ENCODE measurements at regions not wholly inside any gene's neighbourhood (a gene's known extent, or its start where the extent isn't known, plus 50 kb on each side); places are given as distances from the start of the nearest gene placed in this dataset.

- CTCF ChIA-PET, result no interaction called here
- no peaks in the 10 kb centered on the region for H3K27me3 Mint-ChIP-seq (ENCODE audit: unreplicated experiment)
- no peak for TF ChIP-seq CTCF (IDR thresholded peaks at IDR 0.05; ENCODE audit: unreplicated experiment)
- H3K4me1 Mint-ChIP-seq (ENCODE audit: low read depth, unreplicated experiment), result no peaks in the 10 kb centered on the region
- no peak for DNase-seq
- intact Hi-C loops (cut with micrococcal nuclease; ENCODE audit: unreplicated experiment), result no loop called here
- H3K27ac Mint-ChIP-seq (ENCODE audit: unreplicated experiment), result no peak overlapping the region
- H3K4me3 Mint-ChIP-seq (ENCODE audit: low read depth, unreplicated experiment), result no peak overlapping the region
- H3K9me3 Mint-ChIP-seq (ENCODE audit: low read depth, unreplicated experiment), result no peaks in the 10 kb centered on the region
- no peaks in the 10 kb centered on the region for H3K36me3 Mint-ChIP-seq (ENCODE audit: insufficient read depth, unreplicated experiment)
- no TSS peak for BruUV-seq (replicated peaks)
Measured at GRCh38 chr12:61939977-61940376, 320.2 kb upstream of the USP15 start.

DNA sequence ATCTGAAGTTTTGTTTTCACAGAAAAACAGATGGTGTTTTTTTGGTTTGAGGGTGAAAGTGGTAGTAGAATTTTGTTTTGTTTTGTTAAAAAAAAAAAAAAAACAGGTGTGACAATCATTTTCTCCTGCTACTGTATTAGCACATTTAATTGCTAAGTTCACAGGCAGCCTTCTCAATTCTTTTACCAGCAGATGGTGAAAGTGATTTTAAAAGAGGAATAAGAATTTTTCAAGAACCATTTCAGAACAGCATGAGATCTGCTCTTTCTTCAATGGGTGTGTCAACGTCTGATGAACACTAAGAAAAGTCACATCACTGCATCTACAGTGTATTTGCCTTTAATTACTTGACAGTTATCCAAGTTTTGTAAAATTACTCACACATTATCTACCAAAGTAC, 303.7 kb upstream of the USP15 start:
- BruUV-seq (replicated peaks), result no TSS peak
- no peak for DNase-seq
- Mint-ChIP-seq H3K36me3 (ENCODE audit: insufficient read depth, unreplicated experiment) (no peaks in the 10 kb centered on the region), H3K9me3 (ENCODE audit: low read depth, unreplicated experiment) (no peaks in the 10 kb centered on the region), H3K27me3 (ENCODE audit: unreplicated experiment) (no peaks in the 10 kb centered on the region), H3K4me3 (ENCODE audit: low read depth, unreplicated experiment) (no peak overlapping the region), H3K27ac (ENCODE audit: unreplicated experiment) (no peak overlapping the region), H3K4me1 (ENCODE audit: low read depth, unreplicated experiment) (no peaks in the 10 kb centered on the region)
- CTCF ChIA-PET, result no interaction called here
- intact Hi-C loops (cut with micrococcal nuclease; ENCODE audit: unreplicated experiment), result no loop called here
- no peak for TF ChIP-seq CTCF (IDR thresholded peaks at IDR 0.05; ENCODE audit: unreplicated experiment)

DNA sequence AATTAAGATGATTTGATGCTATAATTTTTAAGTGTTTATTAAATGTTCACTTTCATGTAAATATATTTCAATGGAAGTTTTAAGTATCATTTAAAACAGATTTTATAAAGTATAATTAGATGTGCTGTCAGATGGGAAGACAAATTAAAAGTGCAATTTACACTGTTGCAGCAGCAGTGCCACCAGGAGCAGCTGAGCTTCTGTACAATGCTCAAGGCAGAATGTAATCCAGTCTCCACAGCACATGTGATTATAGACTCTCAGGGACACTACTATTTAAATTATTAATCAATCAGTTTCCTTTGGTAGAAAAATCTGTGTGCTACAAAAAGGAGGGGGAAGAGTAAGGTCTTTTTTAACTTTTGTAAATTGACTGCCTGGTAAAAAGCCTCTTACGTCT, 285.7 kb upstream of the USP15 start:
- no peak overlapping the region for H3K27ac Mint-ChIP-seq (ENCODE audit: unreplicated experiment)
- H3K4me3 Mint-ChIP-seq (ENCODE audit: low read depth, unreplicated experiment), result no peak overlapping the region
- H3K9me3 Mint-ChIP-seq (ENCODE audit: low read depth, unreplicated experiment), result no peaks in the 10 kb centered on the region
- DNase-seq, result no peak
- no TSS peak for BruUV-seq (replicated peaks)
- TF ChIP-seq CTCF (IDR thresholded peaks at IDR 0.05; ENCODE audit: unreplicated experiment), result no peak
- no peaks in the 10 kb centered on the region for H3K4me1 Mint-ChIP-seq (ENCODE audit: low read depth, unreplicated experiment)
- intact Hi-C loops (cut with micrococcal nuclease; ENCODE audit: unreplicated experiment), result no loop called here
- no peaks in the 10 kb centered on the region for H3K36me3 Mint-ChIP-seq (ENCODE audit: insufficient read depth, unreplicated experiment)
- CTCF ChIA-PET, result no interaction called here
- H3K27me3 Mint-ChIP-seq (ENCODE audit: unreplicated experiment), result no peaks in the 10 kb centered on the region

- Mint-ChIP-seq H3K4me1 (ENCODE audit: low read depth, unreplicated experiment) (no peaks in the 10 kb centered on the region), H3K27me3 (ENCODE audit: unreplicated experiment) (no peaks in the 10 kb centered on the region), H3K27ac (ENCODE audit: unreplicated experiment) (no peak overlapping the region), H3K36me3 (ENCODE audit: insufficient read depth, unreplicated experiment) (no peaks in the 10 kb centered on the region), H3K4me3 (ENCODE audit: low read depth, unreplicated experiment) (no peak overlapping the region), H3K9me3 (ENCODE audit: low read depth, unreplicated experiment) (no peaks in the 10 kb centered on the region)
- no TSS peak for BruUV-seq (replicated peaks)
- intact Hi-C loops (cut with micrococcal nuclease; ENCODE audit: unreplicated experiment), result no loop called here
- DNase-seq, result no peak
- CTCF ChIA-PET, result interaction anchor here (0.7 kb wide), 1 partner anchor 143 kb away, joined by 6 read pairs; no protein-coding TSS in a partner anchor
- no peak for TF ChIP-seq CTCF (IDR thresholded peaks at IDR 0.05; ENCODE audit: unreplicated experiment)
Measured at GRCh38 chr12:61985830-61986229, 274.4 kb upstream of the USP15 start.

DNA sequence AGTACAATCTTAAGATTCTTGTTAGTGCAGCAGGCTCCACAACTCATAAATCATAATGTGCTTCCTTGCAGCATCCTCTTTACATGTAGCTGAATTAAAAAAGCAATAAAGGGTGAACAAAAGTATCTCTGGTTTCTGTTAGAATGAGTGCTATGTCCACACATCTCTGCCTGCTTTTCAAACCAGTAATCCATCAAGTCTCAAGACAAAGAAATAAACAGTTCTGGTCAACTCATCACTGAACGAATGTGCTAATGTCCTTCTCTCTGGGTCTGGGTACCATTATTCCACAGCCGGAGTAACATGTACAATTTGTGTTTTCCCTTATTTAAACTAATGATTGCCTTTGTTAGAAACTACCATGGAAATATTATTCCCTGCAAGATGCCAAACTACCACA, 273.0 kb upstream of the USP15 start:
- intact Hi-C loops (cut with micrococcal nuclease; ENCODE audit: unreplicated experiment), result no loop called here
- DNase-seq, result no peak
- TF ChIP-seq CTCF (IDR thresholded peaks at IDR 0.05; ENCODE audit: unreplicated experiment), result no peak
- no TSS peak for BruUV-seq (replicated peaks)
- CTCF ChIA-PET, result no interaction called here
- H3K27ac Mint-ChIP-seq (ENCODE audit: unreplicated experiment), result no peak overlapping the region
- H3K27me3 Mint-ChIP-seq (ENCODE audit: unreplicated experiment), result no peaks in the 10 kb centered on the region
- no peaks in the 10 kb centered on the region for H3K4me1 Mint-ChIP-seq (ENCODE audit: low read depth, unreplicated experiment)
- no peaks in the 10 kb centered on the region for H3K9me3 Mint-ChIP-seq (ENCODE audit: low read depth, unreplicated experiment)
- no peaks in the 10 kb centered on the region for H3K36me3 Mint-ChIP-seq (ENCODE audit: insufficient read depth, unreplicated experiment)
- no peak overlapping the region for H3K4me3 Mint-ChIP-seq (ENCODE audit: low read depth, unreplicated experiment)

All from Calu3 (cell line).